GM23248 (cell line): ENCODE measurements at regions not wholly inside any gene's neighbourhood (a gene's known extent, or its start where the extent isn't known, plus 50 kb on each side); places are given as distances from the start of the nearest gene placed in this dataset.
A peak's percentile ranks its signal among the peaks of the same experiment; 100 is the strongest.

Experiments used
- DNase-seq: peaks from one replicate; pipeline ENCODE4 v3.0.0-alpha.2; 2015
- H2AFZ ChIP-seq: fragments of 200-600 bp; sonication (generic); 2 replicates; pipeline ENCODE4 v1.6.1; 2016; ENCODE audit warnings: antibody characterized with exemption
- H3F3A ChIP-seq: fragments of 200-600 bp; sonication (generic); 2 replicates; pipeline ENCODE4 v1.6.1; 2016; ENCODE audit warnings: mild to moderate bottlenecking, antibody characterized with exemption, mixed run types; ENCODE audit not compliant: insufficient read depth
- H3K27ac ChIP-seq: fragments of 200-600 bp; sonication (generic); 2 replicates; pipeline ENCODE4 v1.5.1; 2016; ENCODE audit warnings: mild to moderate bottlenecking
- H3K27me3 ChIP-seq: fragments of 200-600 bp; sonication (generic); replicated peaks from 2 replicates; pipeline ENCODE4 v1.6.1; 2016; ENCODE audit warnings: mild to moderate bottlenecking; ENCODE audit not compliant: insufficient read depth
- H3K36me3 ChIP-seq: fragments of 200-600 bp; sonication (generic); 2 replicates; pipeline ENCODE4 v1.6.1; 2016; ENCODE audit warnings: low read depth, mild to moderate bottlenecking
- H3K4me1 ChIP-seq: fragments of 200-600 bp; sonication (generic); 2 replicates; pipeline ENCODE4 v1.6.1; 2016; ENCODE audit warnings: mild to moderate bottlenecking; ENCODE audit not compliant: insufficient read depth
- H3K4me2 ChIP-seq: fragments of 200-600 bp; sonication (generic); one replicate; pipeline ENCODE4 v1.6.1; 2016; ENCODE audit warnings: mild to moderate bottlenecking; ENCODE audit not compliant: unreplicated experiment
- H3K4me3 ChIP-seq: fragments of 200-600 bp; sonication (generic); 2 replicates; pipeline ENCODE4 v1.5.1; 2016; ENCODE audit warnings: mild to moderate bottlenecking
- H3K79me2 ChIP-seq: fragments of 200-600 bp; sonication (generic); 2 replicates; pipeline ENCODE4 v1.6.1; 2016; ENCODE audit warnings: mild to moderate bottlenecking; ENCODE audit not compliant: insufficient read depth
- H3K9ac ChIP-seq: fragments of 200-600 bp; sonication (generic); 2 replicates; pipeline ENCODE4 v1.6.1; 2016; ENCODE audit warnings: mild to moderate bottlenecking
- H3K9me2 ChIP-seq: fragments of 200-600 bp; sonication (generic); 2 replicates; pipeline ENCODE4 v1.6.1; 2016; ENCODE audit warnings: mixed run types, mild to moderate bottlenecking, moderate library complexity; ENCODE audit not compliant: insufficient read depth
- H3K9me3 ChIP-seq: fragments of 200-600 bp; sonication (generic); one replicate; pipeline ENCODE4 v1.6.1; 2017; ENCODE audit warnings: low read depth
- H4K20me1 ChIP-seq: fragments of 200-600 bp; sonication (generic); 2 replicates; pipeline ENCODE4 v1.6.0; 2016; ENCODE audit not compliant: insufficient read depth
- EZH2 ChIP-seq: fragments of 200-600 bp; sonication (generic); IDR thresholded peaks from 2 replicates; pipeline ENCODE4 v1.6.1; 2018; ENCODE audit warnings: antibody characterized with exemption, mild to moderate bottlenecking; ENCODE audit not compliant: insufficient read depth, poor library complexity, severe bottlenecking
- EZH2phosphoT487 ChIP-seq: fragments of 200-600 bp; sonication (generic); IDR thresholded peaks from 2 replicates; pipeline ENCODE4 v1.6.1; 2018; ENCODE audit warnings: antibody characterized with exemption, moderate library complexity, mild to moderate bottlenecking, low read depth; ENCODE audit not compliant: insufficient read depth
- WGBS, 2 experiments: methylation state at CpG; one replicate each; pipeline ENCODE4 v1.1.6; 2015 to 2017; ENCODE audit warnings: low lambda C conversion rate in 2 of 2, low coverage in 1 of 2; ENCODE audit errors: missing lambda C conversion rate in 2 of 2; 5-methylcytosine and 5-hydroxymethylcytosine counted together
- in situ Hi-C: fragments of 300-500 bp; cut with MboI; formaldehyde crosslinking; loops from 2 replicates; pipeline ENCODE4 v1.15.0; 2020

DNA sequence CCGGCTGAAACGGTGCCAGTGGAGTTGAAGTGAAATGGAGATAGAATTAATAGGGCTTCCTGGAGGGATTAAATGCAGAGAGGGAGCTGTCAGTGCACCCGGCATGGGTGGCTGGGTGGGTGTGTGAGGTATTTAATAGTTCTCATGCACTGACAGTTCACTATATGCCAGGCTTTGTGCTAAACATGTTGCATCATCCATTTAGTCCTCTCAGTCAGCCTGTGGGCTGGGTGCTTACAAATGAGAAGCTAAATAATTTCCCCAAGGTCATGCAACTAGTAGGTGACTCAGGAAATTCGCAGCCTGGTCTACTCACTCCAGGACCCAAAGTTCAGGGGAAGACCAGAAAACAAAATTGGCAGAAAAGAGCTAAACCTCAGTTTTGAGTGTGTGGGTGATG is 63.5 kb upstream of the SPATA13 start:
- DNase-seq = peak; percentile 92
- in situ Hi-C loops = no loop called here
- Histone ChIP-seq H3F3A (peaks cover 11% of the 10 kb centered on the region; the same call in 1 of the 2 replicates), H4K20me1 (no peaks in the 10 kb centered on the region), H3K27ac (peak overlapping the region; percentile 36), H2AFZ (peak overlapping the region; percentile 57), H3K9me3 (no peaks in the 10 kb centered on the region), H3K36me3 (no peaks in the 10 kb centered on the region), H3K4me2 (peak overlapping the region; percentile 15), H3K9me2 (no peaks in the 10 kb centered on the region), H3K9ac (no peak overlapping the region), H3K79me2 (no peaks in the 10 kb centered on the region), H3K4me3 (no peak overlapping the region), H3K27me3 (no peaks in the 10 kb centered on the region), H3K4me1 (peaks cover 13% of the 10 kb centered on the region)
- TF ChIP-seq EZH2 (no peak), EZH2phosphoT487 (no peak)
- 55 to 57% methylated on average over 4 of the region's 4 CpGs for WGBS, 2 experiments

DNA sequence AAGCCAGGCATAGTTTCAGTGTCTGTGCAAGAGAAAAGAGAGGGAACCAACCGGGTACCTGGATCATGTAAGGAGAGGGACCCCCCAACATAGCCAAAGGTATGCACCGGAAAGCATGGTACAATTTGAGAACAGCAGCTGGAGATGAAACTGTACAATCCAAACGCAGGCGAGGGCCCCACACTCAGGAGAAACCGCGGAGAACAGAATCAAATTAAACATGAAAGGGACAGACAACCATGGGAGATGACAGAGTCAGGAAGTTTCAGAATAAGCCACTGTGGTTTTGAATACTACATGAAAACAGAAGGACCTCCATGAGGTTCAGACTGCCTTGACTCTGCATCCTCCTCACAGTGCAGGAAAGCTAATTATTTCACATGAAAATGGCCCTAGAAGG is 62.9 kb upstream of the SPATA13 start:
- no peak for DNase-seq
- no peak for TF ChIP-seq EZH2phosphoT487
- TF ChIP-seq EZH2 = no peak
- Histone ChIP-seq H3K4me2 (peak overlapping the region; percentile 15), H2AFZ (peak overlapping the region; percentile 57; the same call in 1 of the 2 replicates), H3K36me3 (no peaks in the 10 kb centered on the region), H4K20me1 (no peaks in the 10 kb centered on the region), H3F3A (peaks cover 11% of the 10 kb centered on the region; the same call in 1 of the 2 replicates), H3K9me3 (no peaks in the 10 kb centered on the region), H3K9ac (no peak overlapping the region), H3K9me2 (no peaks in the 10 kb centered on the region), H3K79me2 (no peaks in the 10 kb centered on the region), H3K4me3 (no peak overlapping the region), H3K4me1 (peaks cover 13% of the 10 kb centered on the region), H3K27ac (peak overlapping the region; percentile 36), H3K27me3 (no peaks in the 10 kb centered on the region)
- in situ Hi-C loops = no loop called here
- WGBS, 2 experiments = 67 to 72% methylated on average over 6 of the region's 6 CpGs

DNA sequence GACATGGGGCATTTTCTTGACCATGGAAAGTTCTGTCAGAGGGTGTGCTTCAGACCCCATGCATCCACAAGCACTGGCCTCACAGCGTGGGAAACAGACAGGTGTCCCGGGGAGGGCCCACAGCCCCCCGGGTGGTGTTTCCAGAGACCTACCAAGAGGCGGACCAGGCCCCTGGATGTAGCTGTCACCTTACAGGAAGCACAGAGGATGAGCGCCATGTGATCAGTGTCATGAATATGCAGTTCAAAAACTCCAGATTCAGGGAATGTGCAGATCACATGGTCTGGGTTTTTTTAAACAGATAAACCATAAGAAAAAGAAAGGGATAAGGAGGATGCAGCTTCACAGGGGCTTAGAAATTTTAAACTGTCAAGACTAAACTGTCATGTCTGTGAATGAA is 61.0 kb upstream of the SPATA13 start:
- Histone ChIP-seq H3K79me2 (no peaks in the 10 kb centered on the region), H3K4me3 (no peak overlapping the region), H3K36me3 (no peaks in the 10 kb centered on the region), H4K20me1 (no peaks in the 10 kb centered on the region), H3K27ac (no peak overlapping the region), H3K9me2 (no peaks in the 10 kb centered on the region), H3K9me3 (no peaks in the 10 kb centered on the region), H3K4me2 (no peak overlapping the region), H2AFZ (no peak overlapping the region), H3F3A (peaks cover 11% of the 10 kb centered on the region; the same call in 1 of the 2 replicates), H3K27me3 (no peaks in the 10 kb centered on the region), H3K9ac (no peak overlapping the region), H3K4me1 (peaks cover 13% of the 10 kb centered on the region)
- no peak for TF ChIP-seq EZH2phosphoT487
- no peak for TF ChIP-seq EZH2
- no peak for DNase-seq
- in situ Hi-C loops = no loop called here
- WGBS, 2 experiments = 87 to 100% methylated on average over 5 of the region's 5 CpGs

DNA sequence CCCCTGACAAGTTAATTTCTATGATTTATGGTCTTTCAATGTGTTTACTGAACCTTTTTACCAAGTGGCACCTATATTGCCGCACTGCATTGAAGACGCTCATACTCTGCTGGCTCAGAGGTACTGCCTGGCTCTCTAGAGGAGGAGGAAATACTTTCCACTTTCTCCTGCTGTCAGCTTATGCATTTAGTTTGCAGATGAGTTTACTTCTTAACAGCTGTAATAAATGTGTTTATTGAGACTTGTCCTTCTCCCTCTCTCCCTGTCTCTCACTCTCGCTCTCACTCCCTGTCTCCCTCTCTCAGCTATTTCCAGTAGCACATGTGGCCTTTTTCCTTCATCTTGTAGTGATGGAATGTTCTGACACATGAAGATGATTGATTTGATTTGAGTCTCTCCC is 60.3 kb upstream of the SPATA13 start:
- TF ChIP-seq EZH2phosphoT487 (no peak), EZH2 (no peak)
- peaks cover 11% of the 10 kb centered on the region; the same call in 1 of the 2 replicates for H3F3A ChIP-seq
- no peaks in the 10 kb centered on the region for H3K9me2 ChIP-seq
- H3K4me2 ChIP-seq = no peak overlapping the region
- DNase-seq = no peak
- in situ Hi-C loops = no loop called here
- H3K27ac ChIP-seq = no peak overlapping the region
- H3K27me3 ChIP-seq = no peaks in the 10 kb centered on the region
- H3K79me2 ChIP-seq = no peaks in the 10 kb centered on the region
- no peak overlapping the region for H3K9ac ChIP-seq
- no peaks in the 10 kb centered on the region for H3K9me3 ChIP-seq
- no peaks in the 10 kb centered on the region for H3K36me3 ChIP-seq
- no peak overlapping the region for H3K4me3 ChIP-seq
- no peaks in the 10 kb centered on the region for H4K20me1 ChIP-seq
- H3K4me1 ChIP-seq = peaks cover 13% of the 10 kb centered on the region
- WGBS, 2 experiments = 85 to 88% methylated on average over 3 of the region's 3 CpGs
- H2AFZ ChIP-seq = no peak overlapping the region
